Osteoblast (primary cell): ENCODE measurements at regions not wholly inside any gene's neighbourhood (a gene's known extent, or its start where the extent isn't known, plus 50 kb on each side); places are given as distances from the start of the nearest gene placed in this dataset.

Experiments
- DNase-seq: peaks from one replicate; pipeline ENCODE4 v3.0.0; 2011; ENCODE audit warnings: low spot score, mixed read lengths; ENCODE audit not compliant: insufficient read length; ENCODE audit errors: missing footprints
- H2AFZ ChIP-seq: 2 replicates; pipeline ENCODE4 v1.6.0; 2011; ENCODE audit warnings: mild to moderate bottlenecking, low read length
- H3K27ac ChIP-seq: 2 replicates; pipeline ENCODE4 v1.5.1; 2011; ENCODE audit warnings: mild to moderate bottlenecking, low read depth, low read length, moderate library complexity
- H3K27me3 ChIP-seq: 2 replicates; pipeline ENCODE4 v1.6.0; 2012; ENCODE audit warnings: mild to moderate bottlenecking, control low read depth, inconsistent platforms, low read length, moderate library complexity; ENCODE audit not compliant: insufficient read depth
- H3K36me3 ChIP-seq: 2 replicates; pipeline ENCODE4 v1.5.1; 2011; ENCODE audit warnings: mild to moderate bottlenecking, low read length, control low read depth, moderate library complexity; ENCODE audit not compliant: insufficient read depth
- H3K4me1 ChIP-seq: 2 replicates; pipeline ENCODE4 v1.5.1; 2011; ENCODE audit warnings: mild to moderate bottlenecking, low read length, control low read depth, moderate library complexity; ENCODE audit not compliant: insufficient read depth
- H3K4me2 ChIP-seq: 2 replicates; pipeline ENCODE4 v1.6.0; 2011; ENCODE audit warnings: mild to moderate bottlenecking, low read length; ENCODE audit not compliant: insufficient read depth
- H3K4me3 ChIP-seq: fragments of 200-600 bp; sonication (generic); 3 replicates; pipeline ENCODE4 v1.5.1; 2012; ENCODE audit warnings: mild to moderate bottlenecking, low read length, inconsistent platforms; ENCODE audit not compliant: insufficient read depth
- H3K79me2 ChIP-seq: 2 replicates; pipeline ENCODE4 v1.6.0; 2012; ENCODE audit warnings: mild to moderate bottlenecking, low read length, control low read depth, inconsistent platforms; ENCODE audit not compliant: insufficient read depth
- H3K9me3 ChIP-seq: 2 replicates; pipeline ENCODE4 v1.5.1; 2011; ENCODE audit warnings: low read depth, low read length, control low read depth
- H4K20me1 ChIP-seq: 2 replicates; pipeline ENCODE4 v1.6.0; 2012; ENCODE audit warnings: mild to moderate bottlenecking, low read length, control low read depth; ENCODE audit not compliant: insufficient read depth
- CTCF ChIP-seq: IDR thresholded peaks from 2 replicates; pipeline ENCODE4 v1.5.1; 2011; ENCODE audit warnings: mild to moderate bottlenecking, low read depth, low read length, moderate library complexity; ENCODE audit errors: extremely low read depth

DNA sequence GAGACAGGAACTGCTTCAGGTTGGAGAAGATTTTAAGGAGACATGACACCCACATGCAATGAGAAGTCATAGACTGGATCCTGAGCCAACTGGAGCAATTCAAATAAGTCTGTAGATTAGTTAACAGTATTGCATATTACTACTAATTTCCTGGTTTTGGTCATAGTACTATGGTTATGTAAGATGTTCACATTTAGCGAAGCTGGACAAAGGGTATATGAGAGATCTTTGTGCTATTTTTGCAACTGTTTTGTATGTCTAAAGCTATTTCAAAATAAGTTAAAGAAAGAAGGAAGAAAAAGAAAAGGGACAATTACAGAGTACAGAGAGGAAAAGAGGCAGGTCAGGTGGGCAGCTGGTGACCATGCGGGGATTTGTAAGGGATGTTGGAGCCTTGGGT lies 116.5 kb upstream of the SVIL start:
- no peak overlapping the region for H3K4me3 ChIP-seq
- no peak overlapping the region for H3K27ac ChIP-seq
- no peak for DNase-seq
- no peaks in the 10 kb centered on the region for H3K36me3 ChIP-seq
- H3K27me3 ChIP-seq: peaks cover 59% of the 10 kb centered on the region
- no peaks in the 10 kb centered on the region for H3K9me3 ChIP-seq
- no peaks in the 10 kb centered on the region for H3K79me2 ChIP-seq
- H2AFZ ChIP-seq: no peak overlapping the region
- peaks cover 5% of the 10 kb centered on the region for H3K4me1 ChIP-seq
- no peaks in the 10 kb centered on the region for H4K20me1 ChIP-seq
- TF ChIP-seq CTCF: no peak
- no peak overlapping the region for H3K4me2 ChIP-seq

DNA sequence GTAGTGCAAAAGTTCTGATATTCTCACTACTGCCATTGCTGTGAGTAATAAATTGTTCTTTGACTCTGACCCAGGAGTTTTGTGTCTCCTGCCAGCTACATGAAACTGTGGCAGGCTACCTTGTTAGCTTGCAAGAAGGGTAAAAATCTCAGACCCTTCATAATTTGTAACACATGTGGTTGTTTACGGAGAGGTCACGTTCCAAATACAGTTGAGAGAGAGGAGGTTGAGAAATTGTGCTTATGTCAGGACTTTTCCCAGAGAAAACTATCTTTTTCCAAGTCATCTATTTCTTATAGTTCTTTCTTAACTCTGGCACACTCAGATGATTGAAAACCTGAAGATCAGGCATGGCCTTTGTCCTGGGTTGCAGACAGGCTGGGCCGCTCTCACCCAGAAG lies 114.4 kb upstream of the SVIL start:
- DNase-seq: no peak
- H3K79me2 ChIP-seq: no peaks in the 10 kb centered on the region

GRCh38 chr10:29748109-29748650 lies 113.4 kb upstream of the SVIL start:
- H3K4me2 ChIP-seq: no peak overlapping the region
- H3K36me3 ChIP-seq: no peaks in the 10 kb centered on the region
- no peak overlapping the region for H3K27ac ChIP-seq
- H3K4me3 ChIP-seq: no peak overlapping the region
- DNase-seq: peak; percentile 34
- peaks cover 8% of the 10 kb centered on the region for H3K4me1 ChIP-seq
- no peak overlapping the region for H2AFZ ChIP-seq
- H3K27me3 ChIP-seq: peaks cover 47% of the 10 kb centered on the region
- no peak for TF ChIP-seq CTCF
- no peaks in the 10 kb centered on the region for H3K9me3 ChIP-seq
- no peaks in the 10 kb centered on the region for H4K20me1 ChIP-seq
- H3K79me2 ChIP-seq: no peaks in the 10 kb centered on the region

More for the DNA sequence above, 114.4 kb upstream of the SVIL start:
- no peak overlapping the region for H3K27ac ChIP-seq
- no peak overlapping the region for H2AFZ ChIP-seq
- H3K4me3 ChIP-seq: no peak overlapping the region
- no peak overlapping the region for H3K4me2 ChIP-seq
- peaks cover 8% of the 10 kb centered on the region for H3K4me1 ChIP-seq
- no peaks in the 10 kb centered on the region for H3K9me3 ChIP-seq
- H3K27me3 ChIP-seq: peaks cover 57% of the 10 kb centered on the region
- no peak for TF ChIP-seq CTCF
- no peaks in the 10 kb centered on the region for H4K20me1 ChIP-seq
- no peaks in the 10 kb centered on the region for H3K36me3 ChIP-seq

DNA sequence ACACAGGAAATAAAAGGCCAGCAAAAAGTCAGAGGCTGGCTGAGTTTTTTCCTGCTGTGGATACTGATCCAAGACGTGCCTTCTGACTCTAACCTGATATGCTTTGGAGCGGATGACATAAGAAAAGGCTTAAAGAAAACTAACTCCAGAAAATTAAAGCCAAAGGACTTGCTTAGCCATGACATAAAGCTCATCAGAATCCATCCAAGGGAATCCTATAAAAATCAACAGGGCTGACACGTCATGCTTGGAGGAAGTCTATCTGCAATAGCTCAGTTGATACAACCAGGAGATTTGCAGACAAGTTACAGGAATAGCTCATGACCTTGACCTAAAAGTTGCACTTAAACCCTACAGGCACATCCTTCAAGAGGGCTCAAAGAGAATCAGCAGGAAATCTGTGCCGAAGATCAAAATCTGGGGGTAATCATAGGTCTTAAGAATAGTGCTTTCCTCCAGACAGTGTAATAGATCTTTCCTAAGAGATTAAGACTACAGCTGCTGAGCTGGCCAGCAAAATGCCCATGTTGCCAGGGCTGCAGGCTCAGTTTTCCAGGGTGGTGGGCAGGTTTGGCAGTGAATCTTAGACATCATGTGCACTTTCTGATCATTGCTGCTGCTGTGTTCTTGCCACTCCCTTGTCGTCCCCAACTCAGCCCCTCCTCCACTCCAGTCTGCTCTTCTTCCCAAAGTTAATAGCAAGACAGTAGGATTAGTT lies 111.5 kb upstream of the SVIL start:
- Histone ChIP-seq H3K36me3 (no peaks in the 10 kb centered on the region), H2AFZ (peak overlapping the region; percentile 20), H3K4me1 (peaks cover 8% of the 10 kb centered on the region), H4K20me1 (no peaks in the 10 kb centered on the region), H3K9me3 (no peaks in the 10 kb centered on the region), H3K4me2 (no peak overlapping the region), H3K27ac (peak overlapping the region; percentile 2), H3K79me2 (no peaks in the 10 kb centered on the region), H3K4me3 (no peak overlapping the region), H3K27me3 (peaks cover 29% of the 10 kb centered on the region)
- no peak for TF ChIP-seq CTCF
- DNase-seq: peak; percentile 62
